Activated T-cell treated with anti-CD3 and anti-CD28 coated beads for 1 hour (primary cell): ENCODE measurements at regions not wholly inside any gene's neighbourhood (a gene's known extent, or its start where the extent isn't known, plus 50 kb on each side); places are given as distances from the start of the nearest gene placed in this dataset.

Experiments
- DNase-seq: peaks from one replicate; pipeline ENCODE4 v3.0.0-alpha.2; 2020; ENCODE audit warnings: low read depth

GRCh38 chr10:88082806-88083596 is 219.6 kb downstream of the PTEN start:
- no peak for DNase-seq

- DNase-seq, result no peak
Measured at GRCh38 chr10:88083597-88083989, 220.2 kb downstream of the PTEN start.

DNA sequence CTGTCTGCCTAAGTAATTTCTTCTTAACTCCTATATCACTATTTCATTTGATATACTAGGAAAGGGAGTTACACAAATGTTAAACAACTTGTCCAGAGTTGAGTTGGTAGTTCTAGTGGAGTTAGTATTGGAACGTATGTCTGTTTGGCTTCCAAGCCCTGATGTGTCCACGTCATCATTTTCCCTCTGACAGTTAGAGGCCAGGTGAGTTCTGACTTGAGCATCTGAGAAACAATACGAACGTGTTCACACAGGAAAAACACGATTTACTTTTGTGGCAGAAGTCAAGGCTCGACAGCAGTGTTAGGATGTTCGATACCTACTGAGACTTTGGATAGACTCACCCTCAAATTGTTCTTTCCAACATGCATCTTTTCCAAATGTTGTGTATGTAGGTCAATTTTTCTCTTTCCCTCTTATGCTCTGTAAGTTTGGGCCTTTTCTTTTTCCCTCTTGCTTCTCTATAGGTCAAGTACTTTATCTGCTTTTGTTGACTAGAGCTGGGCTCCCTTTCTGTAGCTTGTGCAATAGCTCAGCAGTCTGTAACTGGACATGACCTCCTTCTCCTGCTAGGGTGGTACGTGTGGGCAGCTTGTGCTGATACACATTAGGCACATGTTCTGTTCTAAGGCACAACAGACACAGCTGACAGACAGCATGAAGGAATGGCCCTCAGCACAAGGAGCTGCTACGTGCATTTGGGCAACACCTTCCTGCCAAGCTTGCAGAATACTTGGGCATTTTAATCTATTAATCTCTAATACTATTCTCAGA is 222.9 kb downstream of the PTEN start:
- no peak for DNase-seq

DNA sequence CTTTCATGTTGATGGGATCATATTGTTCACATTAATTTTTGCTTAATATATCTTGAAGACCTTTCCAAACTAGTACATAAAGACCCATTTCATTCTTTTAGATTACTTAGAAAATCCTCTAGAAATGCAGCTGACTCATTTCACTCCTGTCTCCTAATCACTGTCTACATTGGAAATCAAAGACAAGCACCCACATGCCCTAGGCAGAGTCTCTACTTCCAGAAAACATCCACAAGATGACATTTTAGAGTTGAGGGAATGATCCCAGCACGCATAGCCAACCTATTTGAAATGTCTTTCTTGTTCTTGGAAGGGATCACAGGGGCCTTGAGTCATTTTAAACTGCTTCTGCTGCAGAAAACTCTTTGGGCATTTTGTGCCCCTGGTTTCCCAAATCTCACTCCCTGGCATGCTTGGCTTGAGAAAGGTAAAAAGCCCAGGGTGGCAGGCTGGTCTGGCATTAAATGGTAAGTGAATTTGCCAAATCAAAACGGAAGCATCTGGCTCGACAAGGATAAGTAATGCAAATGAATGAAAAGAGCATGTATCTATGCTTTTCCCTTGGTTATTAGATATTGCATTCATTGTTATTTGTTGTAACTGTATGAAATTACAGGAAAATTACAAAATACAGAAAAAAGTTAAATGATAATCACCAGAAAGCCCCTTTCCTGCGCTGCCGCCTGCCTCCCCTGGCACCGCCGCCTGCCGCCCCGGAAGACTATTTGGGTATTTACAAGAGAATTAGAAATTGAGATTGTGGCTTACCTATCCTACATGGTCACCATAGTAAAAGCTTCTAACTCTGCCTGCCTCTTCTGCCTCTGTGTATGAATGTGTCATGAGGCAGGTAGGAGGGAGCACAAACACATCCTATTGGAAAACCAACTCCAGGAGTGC is 225.3 kb downstream of the PTEN start:
- DNase-seq, result no peak

DNA sequence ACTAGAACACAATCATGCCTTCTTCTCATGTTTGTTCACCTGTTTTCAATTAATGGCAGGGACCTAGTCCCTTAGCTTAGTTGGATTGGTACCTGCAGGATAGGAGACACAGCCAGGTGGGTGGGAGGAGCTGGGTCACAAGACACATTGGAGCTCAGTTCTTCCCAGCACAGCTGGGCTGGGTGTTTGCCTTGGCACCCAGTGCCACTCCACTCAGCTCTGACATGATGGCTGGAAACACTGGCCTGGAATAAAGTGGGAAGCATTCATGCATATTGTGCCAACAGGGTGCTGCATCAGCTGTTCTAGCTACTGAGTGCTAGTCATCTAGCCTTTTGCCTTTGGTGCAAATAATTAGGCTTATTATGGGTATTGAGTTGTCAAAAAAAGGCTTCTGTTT is 226.1 kb downstream of the PTEN start:
- no peak for DNase-seq

DNA sequence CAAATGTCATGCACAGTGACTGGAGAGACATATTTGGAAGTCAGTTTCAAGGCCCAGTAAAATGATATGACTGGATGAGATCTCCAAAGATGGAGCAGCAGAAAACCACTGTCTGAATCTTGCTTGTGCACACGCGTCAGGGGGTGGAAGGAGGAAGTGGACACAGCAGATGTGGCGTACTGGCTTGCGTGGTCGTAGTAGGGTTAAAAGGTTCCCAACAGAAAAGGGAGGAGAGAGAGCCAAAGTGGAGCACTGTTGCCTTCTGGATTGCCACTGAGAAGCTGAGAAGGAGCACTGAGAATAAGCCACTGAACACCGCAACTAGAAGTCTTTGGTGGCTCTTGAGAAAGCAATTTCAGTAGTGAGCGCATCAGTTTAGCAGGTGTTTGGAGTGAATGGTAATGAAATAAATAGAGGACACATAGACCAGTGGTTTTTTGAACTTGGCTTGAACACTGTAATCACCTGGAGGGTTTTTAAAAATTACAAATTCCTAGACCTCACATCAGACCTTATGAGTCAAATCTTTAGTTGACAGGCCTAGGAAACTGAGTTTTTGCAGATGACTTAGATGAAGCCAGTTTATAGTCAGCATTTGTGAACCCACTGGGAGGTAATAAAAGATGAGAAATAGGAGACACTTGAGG is 227.3 kb downstream of the PTEN start:
- no peak for DNase-seq

- peak; percentile 38 for DNase-seq
Measured at GRCh38 chr10:88091490-88092061, 228.2 kb downstream of the PTEN start.

DNA sequence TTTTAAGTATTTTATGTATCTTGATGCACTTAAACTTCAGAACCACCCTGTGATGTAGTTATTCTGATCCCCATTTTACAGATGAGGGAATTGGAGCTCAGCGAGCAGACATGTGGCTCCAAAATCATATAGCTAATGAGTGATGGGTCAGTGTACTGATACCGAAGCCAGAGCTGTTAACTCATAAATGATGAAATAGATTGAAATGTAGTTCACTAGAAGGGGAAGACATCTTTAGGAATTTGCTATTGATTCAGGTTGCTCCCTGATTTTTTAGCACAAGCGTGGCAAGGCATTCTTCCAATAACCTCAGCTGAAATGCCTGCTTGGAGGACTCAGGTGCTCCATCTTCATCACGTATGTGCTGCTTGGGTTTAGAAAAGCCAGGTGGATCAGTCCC is 228.8 kb downstream of the PTEN start:
- no peak for DNase-seq

GRCh38 chr10:88092973-88093372 is 229.5 kb downstream of the PTEN start:
- DNase-seq, result no peak

DNA sequence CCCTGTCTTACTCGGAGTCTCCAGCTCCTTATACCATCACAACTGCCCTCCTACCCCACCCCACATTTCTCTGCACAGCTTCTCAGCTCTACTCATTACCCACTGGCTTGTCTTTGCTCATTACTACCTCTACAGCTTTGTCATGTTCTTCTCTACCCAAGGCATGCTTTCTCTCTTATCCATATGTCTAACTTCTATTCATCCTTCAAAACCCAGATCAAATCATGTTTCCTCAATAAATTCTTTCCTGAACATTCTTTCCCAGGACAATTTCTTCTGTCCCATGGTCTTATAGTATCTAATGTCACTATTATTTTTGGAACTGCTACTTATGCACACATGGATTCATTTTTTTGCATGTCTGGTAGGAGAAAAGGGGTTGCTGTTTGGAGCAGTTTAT is 231.4 kb downstream of the PTEN start:
- no peak for DNase-seq

DNA sequence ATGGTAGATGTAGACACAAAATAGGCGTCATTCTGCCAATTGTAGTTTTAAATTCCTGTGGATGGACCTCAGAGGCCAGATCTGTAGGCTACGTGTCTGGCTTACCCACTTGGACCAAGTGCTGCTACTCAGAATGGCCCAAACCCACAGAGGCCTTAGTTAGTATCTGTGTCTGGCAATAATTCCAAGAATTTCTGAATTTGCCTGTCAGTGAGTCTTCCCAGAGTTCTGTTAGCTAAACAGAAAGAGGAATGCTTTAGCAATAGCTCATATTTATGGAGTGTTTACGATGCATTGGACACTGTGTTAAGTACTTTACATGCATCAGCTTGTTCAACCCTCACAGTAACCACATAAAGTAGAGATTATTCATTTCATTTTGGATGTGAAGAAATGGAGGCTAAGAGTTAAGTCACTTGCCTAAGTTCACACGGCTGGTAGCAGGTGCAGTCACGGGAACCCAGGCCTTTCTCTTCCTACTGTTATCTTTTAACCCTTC is 231.8 kb downstream of the PTEN start:
- DNase-seq, result no peak

- DNase-seq, result no peak
Measured at GRCh38 chr10:88095778-88096431, 232.5 kb downstream of the PTEN start.

DNA sequence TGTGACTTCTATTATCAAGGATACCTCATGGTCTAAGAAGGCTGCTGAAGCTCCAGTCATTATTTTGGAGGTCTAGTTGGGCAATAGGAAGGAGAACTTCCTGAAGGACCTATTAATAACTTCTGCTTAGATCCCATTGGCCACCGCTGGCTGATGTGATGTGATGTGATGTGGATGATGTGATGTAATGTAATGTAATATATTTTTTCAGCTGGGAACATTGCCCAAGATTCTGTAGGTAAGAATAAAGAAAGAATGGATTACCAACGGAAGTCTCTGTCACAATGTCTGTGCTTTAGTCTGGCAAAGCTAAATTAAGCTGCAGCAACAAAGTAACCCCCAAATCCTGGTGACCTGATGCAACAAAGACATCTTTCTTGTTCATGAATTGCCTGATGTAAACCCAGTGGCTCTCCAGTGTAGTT is 233.7 kb downstream of the PTEN start:
- no peak for DNase-seq

GRCh38 chr10:88097536-88097935 is 234.1 kb downstream of the PTEN start:
- DNase-seq, result no peak

- DNase-seq, result no peak
Measured at GRCh38 chr10:88100281-88100680, 236.9 kb downstream of the PTEN start.

GRCh38 chr10:88101666-88102065 is 238.2 kb downstream of the PTEN start:
- no peak for DNase-seq

- no peak for DNase-seq
Measured at GRCh38 chr10:88103576-88103975, 240.2 kb downstream of the PTEN start.

DNA sequence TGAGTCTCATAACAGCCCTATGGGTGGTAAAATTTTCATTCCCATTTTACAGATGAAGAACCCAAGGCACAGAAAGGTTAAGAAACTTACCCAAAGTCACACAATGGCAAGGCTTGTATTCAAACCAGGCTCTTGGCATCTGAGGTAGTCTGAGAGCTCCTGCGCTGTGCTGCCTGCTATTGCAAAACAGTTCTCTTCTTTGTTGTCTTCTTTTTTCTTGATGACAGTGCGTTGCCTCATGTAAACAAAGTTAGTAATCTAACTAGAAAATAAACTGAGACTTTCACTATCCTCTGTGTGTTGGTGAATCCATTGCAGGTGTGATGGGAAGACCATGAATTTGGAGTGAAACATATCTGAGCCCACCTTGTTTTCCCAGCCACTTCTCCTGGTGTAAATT is 240.8 kb downstream of the PTEN start:
- no peak for DNase-seq

GRCh38 chr10:88106366-88106765 is 242.9 kb downstream of the PTEN start:
- no peak for DNase-seq

DNA sequence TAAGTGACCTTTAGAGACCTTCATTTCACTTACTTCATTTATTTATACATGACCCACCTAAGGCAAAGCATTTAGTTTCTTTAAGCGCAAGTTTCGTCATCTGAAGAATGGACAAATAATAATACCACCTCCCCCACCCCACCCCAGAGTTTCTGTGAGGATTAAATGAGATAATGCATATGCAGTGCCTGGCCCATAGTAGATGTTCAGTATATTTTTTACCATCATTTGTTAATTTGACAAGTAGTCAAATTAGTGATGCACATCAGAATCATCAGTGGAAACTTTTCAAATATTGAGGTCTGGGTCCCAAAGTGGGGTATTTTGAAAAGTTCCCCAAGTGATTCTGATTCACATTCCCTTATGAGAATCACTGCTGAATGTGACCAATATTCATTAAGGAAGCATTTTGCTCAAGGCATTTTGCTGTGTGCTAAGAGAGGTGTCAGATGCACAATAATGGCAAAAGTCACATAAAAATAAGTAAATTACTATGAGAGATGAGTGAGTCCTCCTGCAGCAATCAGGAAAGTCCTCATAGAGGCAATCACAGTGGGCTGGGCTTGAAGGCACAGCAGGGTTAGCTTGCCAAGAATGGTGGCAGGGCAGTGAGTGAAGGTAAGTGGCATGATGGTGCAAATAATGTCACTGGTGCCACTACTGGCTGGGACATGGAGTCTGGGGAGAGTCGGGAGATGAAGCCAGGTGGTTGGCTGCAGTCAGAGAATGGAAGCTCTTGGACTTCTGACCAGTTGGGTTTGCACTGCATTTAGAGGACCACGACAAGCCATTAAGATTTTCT is 244.1 kb downstream of the PTEN start:
- no peak for DNase-seq
